Testis (tissue), 2 donors: ENCODE measurements at regions not wholly inside any gene's neighbourhood (a gene's known extent, or its start where the extent isn't known, plus 50 kb on each side); places are given as distances from the start of the nearest gene placed in this dataset.

Source experiments
- POLR2A ChIP-seq: fragments of 450-650 bp; IDR thresholded peaks from one replicate; pipeline ENCODE4 v1.6.1; 2017; ENCODE audit warnings: antibody characterized with exemption, mild to moderate bottlenecking, moderate library complexity
- TF ChIP-seq, protein P1 (sequence below), 3 experiments: fragments of 450-650 bp in 2 of 3; fragments of 200-600 bp in 1 of 3; sonication (generic) in 1 of 3; IDR thresholded peaks; one replicate each; pipeline ENCODE4 v1.5.1; 2016 to 2019; ENCODE audit warnings: antibody characterized with exemption in 3 of 3, mild to moderate bottlenecking in 2 of 3, moderate library complexity in 1 of 3

DNA sequence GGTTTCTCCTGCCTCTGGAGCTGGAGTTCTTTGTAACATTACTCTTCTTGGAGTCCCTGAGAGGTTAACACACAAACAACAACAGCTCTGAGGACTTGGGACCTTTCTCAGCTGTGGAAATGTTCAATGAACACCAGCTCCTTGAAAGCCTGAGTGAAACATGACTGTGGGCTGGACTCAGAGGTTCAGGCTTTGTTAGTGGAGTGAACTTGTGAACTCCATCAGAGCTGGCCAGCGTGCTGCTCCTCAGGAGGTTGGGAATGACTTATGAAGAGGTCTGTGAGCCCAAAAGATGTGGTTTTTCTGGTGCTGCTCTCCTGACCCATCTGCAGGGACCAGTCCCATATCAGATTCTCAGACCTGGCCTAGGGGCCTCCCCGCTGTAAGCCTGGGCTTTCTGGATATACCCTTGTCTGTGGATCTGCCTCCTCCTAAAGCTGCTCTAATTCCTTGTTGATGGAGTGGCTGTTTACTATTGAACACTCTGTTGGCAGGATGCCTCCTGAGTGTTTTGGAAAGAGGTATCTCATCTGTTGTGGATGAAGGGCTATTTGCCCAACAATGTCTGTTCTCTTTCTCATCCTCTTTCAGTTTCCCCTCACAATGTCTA is 170.0 kb upstream of the GDNF start:
- TF ChIP-seq, protein P1, sequence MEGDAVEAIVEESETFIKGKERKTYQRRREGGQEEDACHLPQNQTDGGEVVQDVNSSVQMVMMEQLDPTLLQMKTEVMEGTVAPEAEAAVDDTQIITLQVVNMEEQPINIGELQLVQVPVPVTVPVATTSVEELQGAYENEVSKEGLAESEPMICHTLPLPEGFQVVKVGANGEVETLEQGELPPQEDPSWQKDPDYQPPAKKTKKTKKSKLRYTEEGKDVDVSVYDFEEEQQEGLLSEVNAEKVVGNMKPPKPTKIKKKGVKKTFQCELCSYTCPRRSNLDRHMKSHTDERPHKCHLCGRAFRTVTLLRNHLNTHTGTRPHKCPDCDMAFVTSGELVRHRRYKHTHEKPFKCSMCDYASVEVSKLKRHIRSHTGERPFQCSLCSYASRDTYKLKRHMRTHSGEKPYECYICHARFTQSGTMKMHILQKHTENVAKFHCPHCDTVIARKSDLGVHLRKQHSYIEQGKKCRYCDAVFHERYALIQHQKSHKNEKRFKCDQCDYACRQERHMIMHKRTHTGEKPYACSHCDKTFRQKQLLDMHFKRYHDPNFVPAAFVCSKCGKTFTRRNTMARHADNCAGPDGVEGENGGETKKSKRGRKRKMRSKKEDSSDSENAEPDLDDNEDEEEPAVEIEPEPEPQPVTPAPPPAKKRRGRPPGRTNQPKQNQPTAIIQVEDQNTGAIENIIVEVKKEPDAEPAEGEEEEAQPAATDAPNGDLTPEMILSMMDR (IDR thresholded peaks at IDR 0.05): no peak
- TF ChIP-seq POLR2A: no peak
